Endodermal cell (in vitro differentiated cells): ENCODE measurements at regions not wholly inside any gene's neighbourhood (a gene's known extent, or its start where the extent isn't known, plus 50 kb on each side); places are given as distances from the start of the nearest gene placed in this dataset.

Experiments
- DNase-seq: peaks from one replicate; pipeline ENCODE4 v3.0.0-alpha.2; 2017
- H3K27ac ChIP-seq: 2 replicates; pipeline ENCODE4 v1.5.1; 2013; ENCODE audit warnings: mild to moderate bottlenecking, low read depth, low read length, moderate library complexity
- H3K27me3 ChIP-seq: 2 replicates; pipeline ENCODE4 v1.6.1; 2013; ENCODE audit warnings: mild to moderate bottlenecking, low read length, moderate library complexity; ENCODE audit not compliant: insufficient read depth, control insufficient read depth, poor library complexity, severe bottlenecking
- H3K36me3 ChIP-seq: 2 replicates; pipeline ENCODE4 v1.7.0; 2013; ENCODE audit warnings: mild to moderate bottlenecking, low read length, moderate library complexity; ENCODE audit not compliant: control insufficient read depth, insufficient read depth
- H3K4me1 ChIP-seq: one replicate; pipeline ENCODE4 v1.7.0; 2013; ENCODE audit warnings: low read length; ENCODE audit not compliant: control insufficient read depth, insufficient read depth
- H3K4me3 ChIP-seq: 2 replicates; pipeline ENCODE4 v1.5.1; 2013; ENCODE audit warnings: mild to moderate bottlenecking, low read length, moderate library complexity
- H3K9ac ChIP-seq: 2 replicates; pipeline ENCODE4 v1.6.1; 2013; ENCODE audit warnings: mild to moderate bottlenecking, low read length, moderate library complexity; ENCODE audit not compliant: poor library complexity, severe bottlenecking; ENCODE audit errors: extremely low read depth
- H3K9me3 ChIP-seq: 2 replicates; pipeline ENCODE4 v1.6.1; 2013; ENCODE audit warnings: mild to moderate bottlenecking, low read length, moderate library complexity; ENCODE audit not compliant: control insufficient read depth
- H3K27ac Mint-ChIP-seq: 2 replicates; pipeline ENCODE4 v1.8.0; 2020; ENCODE audit warnings: mixed read lengths
- H3K27me3 Mint-ChIP-seq: 2 replicates; pipeline ENCODE4 v1.8.0; 2021; ENCODE audit warnings: mild to moderate bottlenecking, mixed read lengths; ENCODE audit not compliant: insufficient read depth
- H3K36me3 Mint-ChIP-seq: 2 replicates; pipeline ENCODE4 v1.8.0; 2020; ENCODE audit warnings: low read depth, mixed read lengths
- H3K4me1 Mint-ChIP-seq: 2 replicates; pipeline ENCODE4 v1.8.0; 2020; ENCODE audit warnings: mixed read lengths
- H3K4me3 Mint-ChIP-seq: 2 replicates; pipeline ENCODE4 v1.8.0; 2020; ENCODE audit warnings: mild to moderate bottlenecking, moderate library complexity, mixed read lengths
- H3K9me3 Mint-ChIP-seq: 2 replicates; pipeline ENCODE4 v1.8.0; 2020; ENCODE audit warnings: mild to moderate bottlenecking, mixed read lengths
- CTCF ChIP-seq: fragments of 200-600 bp; sonication (generic); conservative IDR thresholded peaks from 2 replicates; pipeline ENCODE4 v1.5.0; 2021; ENCODE audit warnings: antibody characterized with exemption, mild to moderate bottlenecking
- WGBS, 2 experiments: methylation state at CpG; one replicate each; pipeline versions ENCODE4 v1.1.5 to v1.1.7; 2013; ENCODE audit warnings: missing lambda C conversion rate in 2 of 2, mixed read lengths in 1 of 2; ENCODE audit not compliant: insufficient coverage in 1 of 2, insufficient read length in 1 of 2; 5-methylcytosine and 5-hydroxymethylcytosine counted together

GRCh38 chr4:187777954-187778353 lies 217.6 kb upstream of the ZFP42 start:
- H3K9me3 Mint-ChIP-seq = peaks cover 12% of the 10 kb centered on the region
- Histone ChIP-seq H3K27me3 (no peaks in the 10 kb centered on the region), H3K9ac (no peak overlapping the region), H3K9me3 (peaks cover 8% of the 10 kb centered on the region), H3K4me1 (no peaks in the 10 kb centered on the region), H3K36me3 (no peaks in the 10 kb centered on the region), H3K27ac (no peak overlapping the region), H3K4me3 (no peak overlapping the region)
- H3K27ac Mint-ChIP-seq = no peak overlapping the region
- TF ChIP-seq CTCF = no peak
- no peaks in the 10 kb centered on the region for H3K36me3 Mint-ChIP-seq
- DNase-seq = no peak
- WGBS, 2 experiments = 80 to 87% methylated on average over 3 of the region's 3 CpGs
- H3K4me3 Mint-ChIP-seq = no peak overlapping the region
- no peaks in the 10 kb centered on the region for H3K27me3 Mint-ChIP-seq
- peaks cover 6% of the 10 kb centered on the region for H3K4me1 Mint-ChIP-seq

DNA sequence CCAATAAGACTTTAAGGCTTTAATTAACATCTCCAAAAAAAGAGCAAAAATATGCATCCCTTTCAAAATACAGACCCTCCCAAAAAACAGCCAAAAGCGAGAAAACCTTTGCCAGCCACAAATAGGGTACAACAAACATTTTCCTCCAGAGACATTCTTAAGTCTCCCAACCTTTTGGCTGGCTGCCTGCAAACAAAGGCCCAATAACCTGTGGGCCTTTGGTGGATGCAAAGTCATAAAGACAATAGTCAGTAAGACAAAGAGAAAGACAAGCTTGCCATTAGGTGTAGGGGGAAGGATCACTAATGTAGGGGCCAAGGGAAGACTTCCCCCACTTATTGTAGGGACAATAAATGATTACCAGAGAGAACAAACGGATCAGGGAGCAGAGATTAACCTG lies 215.5 kb upstream of the ZFP42 start:
- 89% methylated on average over 2 of the region's 2 CpGs; no CpG with 5 or more reads in 1 of the 2 experiments for WGBS, 2 experiments
- Histone ChIP-seq H3K4me1 (no peaks in the 10 kb centered on the region), H3K36me3 (no peaks in the 10 kb centered on the region), H3K27ac (no peak overlapping the region), H3K4me3 (no peak overlapping the region), H3K9ac (no peak overlapping the region), H3K9me3 (peaks cover 8% of the 10 kb centered on the region), H3K27me3 (no peaks in the 10 kb centered on the region)
- no peaks in the 10 kb centered on the region for H3K27me3 Mint-ChIP-seq
- no peak overlapping the region for H3K27ac Mint-ChIP-seq
- H3K4me1 Mint-ChIP-seq = peaks cover 6% of the 10 kb centered on the region
- no peak for TF ChIP-seq CTCF
- H3K36me3 Mint-ChIP-seq = no peaks in the 10 kb centered on the region
- no peak for DNase-seq
- peaks cover 16% of the 10 kb centered on the region for H3K9me3 Mint-ChIP-seq
- no peak overlapping the region for H3K4me3 Mint-ChIP-seq

GRCh38 chr4:187782286-187782824 lies 213.2 kb upstream of the ZFP42 start:
- H3K27ac Mint-ChIP-seq = no peak overlapping the region
- no peaks in the 10 kb centered on the region for H3K4me1 ChIP-seq
- peaks cover 8% of the 10 kb centered on the region for H3K9me3 ChIP-seq
- no peak for DNase-seq
- no peaks in the 10 kb centered on the region for H3K36me3 Mint-ChIP-seq
- peaks cover 6% of the 10 kb centered on the region for H3K4me1 Mint-ChIP-seq
- H3K9ac ChIP-seq = no peak overlapping the region
- H3K27me3 Mint-ChIP-seq = no peaks in the 10 kb centered on the region
- no peak for TF ChIP-seq CTCF
- no peaks in the 10 kb centered on the region for H3K27me3 ChIP-seq
- peaks cover 16% of the 10 kb centered on the region for H3K9me3 Mint-ChIP-seq
- H3K36me3 ChIP-seq = no peaks in the 10 kb centered on the region
- 94% methylated on average over 3 to 4 of the region's 4 CpGs for WGBS, 2 experiments
- H3K4me3 ChIP-seq = no peak overlapping the region
- H3K4me3 Mint-ChIP-seq = no peak overlapping the region
- H3K27ac ChIP-seq = no peak overlapping the region
